ENCODE measurements at regions not wholly inside any gene's neighbourhood (a gene's known extent, or its start where the extent isn't known, plus 50 kb on each side); places are given as distances from the start of the nearest gene placed in this dataset.

- no peak for TF ChIP-seq CTCF (IDR thresholded peaks at IDR 0.05; ENCODE audit: unreplicated experiment in 3 of 3)
- Mint-ChIP-seq H3K36me3 (ENCODE audit: low read depth) (no peaks in the 10 kb centered on the region), H3K27ac (no peak overlapping the region), H3K9me3 (no peaks in the 10 kb centered on the region), H3K4me1 (no peaks in the 10 kb centered on the region), H3K4me3 (no peak overlapping the region), H3K27me3 (ENCODE audit: low read depth) (no peaks in the 10 kb centered on the region)
Observed at GRCh38 chr14:29351996-29352705, 575.5 kb downstream of the PRKD1 start.

GRCh38 chr14:29352706-29353080 lies 575.0 kb downstream of the PRKD1 start:
- Mint-ChIP-seq H3K27ac (no peak overlapping the region), H3K36me3 (ENCODE audit: low read depth) (no peaks in the 10 kb centered on the region), H3K27me3 (ENCODE audit: low read depth) (no peaks in the 10 kb centered on the region), H3K9me3 (no peaks in the 10 kb centered on the region), H3K4me3 (no peak overlapping the region), H3K4me1 (no peaks in the 10 kb centered on the region)
- TF ChIP-seq CTCF (IDR thresholded peaks at IDR 0.05; ENCODE audit: unreplicated experiment in 3 of 3): no peak

GRCh38 chr14:29353513-29353912 lies 574.1 kb downstream of the PRKD1 start:
- no peak for TF ChIP-seq CTCF (IDR thresholded peaks at IDR 0.05; ENCODE audit: unreplicated experiment in 3 of 3)
- H3K4me3 Mint-ChIP-seq: no peak overlapping the region
- H3K27ac Mint-ChIP-seq: no peak overlapping the region
- no peaks in the 10 kb centered on the region for H3K4me1 Mint-ChIP-seq
- no peaks in the 10 kb centered on the region for H3K27me3 Mint-ChIP-seq (ENCODE audit: low read depth)
- no peaks in the 10 kb centered on the region for H3K36me3 Mint-ChIP-seq (ENCODE audit: low read depth)
- no peaks in the 10 kb centered on the region for H3K9me3 Mint-ChIP-seq

GRCh38 chr14:29354486-29354885 lies 573.2 kb downstream of the PRKD1 start:
- Mint-ChIP-seq H3K27me3 (ENCODE audit: low read depth) (no peaks in the 10 kb centered on the region), H3K4me3 (no peak overlapping the region), H3K36me3 (ENCODE audit: low read depth) (no peaks in the 10 kb centered on the region), H3K4me1 (no peaks in the 10 kb centered on the region), H3K27ac (peak overlapping the region; percentile 48 to 72 (median 57)), H3K9me3 (no peaks in the 10 kb centered on the region)
- no peak for TF ChIP-seq CTCF (IDR thresholded peaks at IDR 0.05; ENCODE audit: unreplicated experiment in 3 of 3)

GRCh38 chr14:29355331-29355730 lies 572.3 kb downstream of the PRKD1 start:
- Mint-ChIP-seq H3K9me3 (no peaks in the 10 kb centered on the region), H3K27me3 (ENCODE audit: low read depth) (no peaks in the 10 kb centered on the region), H3K27ac (no peak overlapping the region), H3K36me3 (ENCODE audit: low read depth) (no peaks in the 10 kb centered on the region), H3K4me1 (no peaks in the 10 kb centered on the region), H3K4me3 (no peak overlapping the region)
- no peak for TF ChIP-seq CTCF (IDR thresholded peaks at IDR 0.05; ENCODE audit: unreplicated experiment in 3 of 3)

- no peaks in the 10 kb centered on the region for H3K27me3 Mint-ChIP-seq (ENCODE audit: low read depth)
- TF ChIP-seq CTCF (IDR thresholded peaks at IDR 0.05; ENCODE audit: unreplicated experiment in 3 of 3): no peak
- no peaks in the 10 kb centered on the region for H3K9me3 Mint-ChIP-seq
- no peak overlapping the region for H3K4me3 Mint-ChIP-seq
- peak overlapping the region in 1 of 3 experiments; percentile 9 for H3K27ac Mint-ChIP-seq
- no peaks in the 10 kb centered on the region for H3K36me3 Mint-ChIP-seq (ENCODE audit: low read depth)
- H3K4me1 Mint-ChIP-seq: no peaks in the 10 kb centered on the region
Observed at GRCh38 chr14:29355846-29356245, 571.8 kb downstream of the PRKD1 start.

All from nephron (organoid).